Uterus (tissue), 2 donors: ENCODE measurements at regions not wholly inside any gene's neighbourhood (a gene's known extent, or its start where the extent isn't known, plus 50 kb on each side); places are given as distances from the start of the nearest gene placed in this dataset.

Source experiments
- POLR2A ChIP-seq, 2 donors: fragments of 450-650 bp; IDR thresholded peaks; one replicate each; pipeline ENCODE4 v1.6.1; 2016; ENCODE audit warnings: antibody characterized with exemption in 2 of 2, mild to moderate bottlenecking in 1 of 2, moderate library complexity in 1 of 2
- TF ChIP-seq, protein P1 (sequence below), 4 experiments: fragments of 200-600 bp in 2 of 4; fragments of 450-650 bp in 2 of 4; sonication (generic) in 2 of 4; IDR thresholded peaks; one replicate each; pipeline ENCODE4 v1.5.1; 2016 to 2019; ENCODE audit warnings: antibody characterized with exemption in 4 of 4, mild to moderate bottlenecking in 2 of 4, moderate library complexity in 1 of 4

DNA sequence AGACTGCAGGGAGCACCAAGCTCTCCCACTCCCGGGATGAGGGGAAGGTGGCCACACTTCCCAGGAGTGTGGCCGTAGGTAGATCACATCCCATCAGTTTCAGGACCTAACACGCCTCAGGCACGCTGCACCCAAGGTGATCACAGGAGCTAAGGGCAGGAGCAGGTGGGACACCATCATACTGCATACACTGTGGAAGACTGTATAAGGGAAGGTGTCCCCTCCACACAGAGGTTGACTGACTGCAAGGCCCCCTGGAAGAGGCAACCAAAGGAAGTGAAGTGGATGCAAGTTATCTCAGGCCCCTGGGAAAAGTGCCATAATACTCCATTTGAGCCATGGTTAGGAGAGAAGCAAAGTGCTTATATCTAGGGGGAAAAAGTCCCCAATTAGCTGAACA lies 351.9 kb upstream of the SMIM21 start:
- TF ChIP-seq, protein P1, sequence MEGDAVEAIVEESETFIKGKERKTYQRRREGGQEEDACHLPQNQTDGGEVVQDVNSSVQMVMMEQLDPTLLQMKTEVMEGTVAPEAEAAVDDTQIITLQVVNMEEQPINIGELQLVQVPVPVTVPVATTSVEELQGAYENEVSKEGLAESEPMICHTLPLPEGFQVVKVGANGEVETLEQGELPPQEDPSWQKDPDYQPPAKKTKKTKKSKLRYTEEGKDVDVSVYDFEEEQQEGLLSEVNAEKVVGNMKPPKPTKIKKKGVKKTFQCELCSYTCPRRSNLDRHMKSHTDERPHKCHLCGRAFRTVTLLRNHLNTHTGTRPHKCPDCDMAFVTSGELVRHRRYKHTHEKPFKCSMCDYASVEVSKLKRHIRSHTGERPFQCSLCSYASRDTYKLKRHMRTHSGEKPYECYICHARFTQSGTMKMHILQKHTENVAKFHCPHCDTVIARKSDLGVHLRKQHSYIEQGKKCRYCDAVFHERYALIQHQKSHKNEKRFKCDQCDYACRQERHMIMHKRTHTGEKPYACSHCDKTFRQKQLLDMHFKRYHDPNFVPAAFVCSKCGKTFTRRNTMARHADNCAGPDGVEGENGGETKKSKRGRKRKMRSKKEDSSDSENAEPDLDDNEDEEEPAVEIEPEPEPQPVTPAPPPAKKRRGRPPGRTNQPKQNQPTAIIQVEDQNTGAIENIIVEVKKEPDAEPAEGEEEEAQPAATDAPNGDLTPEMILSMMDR (IDR thresholded peaks at IDR 0.05), result no peak
- no peak for TF ChIP-seq POLR2A (IDR thresholded peaks at IDR 0.05)
